Left colon (tissue), 2 donors: ENCODE measurements at regions not wholly inside any gene's neighbourhood (a gene's known extent, or its start where the extent isn't known, plus 50 kb on each side); places are given as distances from the start of the nearest gene placed in this dataset.
"Not testable (repeated sequence)": the region's sequence is repeated elsewhere in the genome, so short reads cannot be mapped to it uniquely, and the experiment has no call there.

Experiments used
- ATAC-seq: fragments of 200-7000 bp; cut with Tn5 transposase; one replicate; pipeline ENCODE4 v1.9.1; 2020; ENCODE audit warnings: mild to moderate bottlenecking, moderate library complexity
- DNase-seq, 2 donors: peaks; one replicate each; pipeline ENCODE4 v3.0.0-alpha.2; 2020
- intact Hi-C, 2 donors: fragments of 100-400 bp; cut with DNase I in 1 of 2; cut with micrococcal nuclease in 1 of 2; formaldehyde crosslinking; loops; one replicate each; pipeline versions ENCODE4 v1.11.2 to v1.14.0; 2022; cut with DNase I, micrococcal nuclease
- donor health status: DM: no; HTN: no; CAD: no.
- donor health status: DM: yes; HTN: yes; CAD: no.

- DNase-seq (no peak), ATAC-seq (no peak)
- intact Hi-C loops = no loop called here
Observed at GRCh38 chr9:31821583-31821982, 562.9 kb upstream of the ACO1 start.

GRCh38 chr9:31823365-31823764 is 561.1 kb upstream of the ACO1 start:
- ATAC-seq (no peak), DNase-seq (no peak)
- intact Hi-C loops = no loop called here

GRCh38 chr9:31824860-31825259 is 559.6 kb upstream of the ACO1 start:
- ATAC-seq (no peak), DNase-seq (no peak)
- intact Hi-C loops = no loop called here

- DNase-seq (no peak), ATAC-seq (no peak)
- intact Hi-C loops = no loop called here
Observed at GRCh38 chr9:31837211-31837610, 547.2 kb upstream of the ACO1 start.

GRCh38 chr9:31839273-31839672 is 545.2 kb upstream of the ACO1 start:
- intact Hi-C loops = no loop called here

GRCh38 chr9:31840702-31841101 is 543.7 kb upstream of the ACO1 start:
- DNase-seq (no peak), ATAC-seq (no peak)
- intact Hi-C loops = no loop called here

More at GRCh38 chr9:31839273-31839672, 545.2 kb upstream of the ACO1 start:
- DNase-seq (no peak), ATAC-seq (no peak)

GRCh38 chr9:31847963-31848362 is 536.5 kb upstream of the ACO1 start:
- no peak for ATAC-seq
- intact Hi-C loops = no loop called here

GRCh38 chr9:31848505-31849285 is 535.7 kb upstream of the ACO1 start:
- ATAC-seq (no peak), DNase-seq (no peak)
- intact Hi-C loops = no loop called here

More at GRCh38 chr9:31847963-31848362, 536.5 kb upstream of the ACO1 start:
- no peak for DNase-seq

GRCh38 chr9:31854187-31854586 is 530.3 kb upstream of the ACO1 start:
- no peak for DNase-seq
- intact Hi-C loops = no loop called here
- ATAC-seq = no peak

- ATAC-seq (no peak), DNase-seq (no peak)
- intact Hi-C loops = no loop called here
Observed at GRCh38 chr9:31868830-31869229, 515.6 kb upstream of the ACO1 start.

DNA sequence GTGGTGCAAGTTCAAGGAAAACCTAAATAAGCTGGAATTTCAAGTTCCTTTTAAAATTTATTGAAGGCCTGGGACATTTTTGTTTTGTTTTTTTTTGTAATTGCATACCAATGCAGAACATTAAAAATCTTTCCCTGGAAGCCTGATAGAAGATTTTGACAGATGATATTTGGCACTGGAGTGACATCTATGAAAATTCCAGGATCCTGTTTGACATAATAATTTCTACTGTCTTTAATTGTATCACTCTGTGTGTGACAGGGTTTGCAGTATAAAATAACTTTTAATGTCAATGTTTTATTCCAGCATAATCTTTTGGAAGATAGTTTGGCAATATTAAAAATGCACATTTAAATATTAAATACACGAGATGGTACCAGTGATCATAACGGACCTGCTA is 514.2 kb upstream of the ACO1 start:
- intact Hi-C loops = no loop called here
- no peak for ATAC-seq

GRCh38 chr9:31873722-31874121 is 510.7 kb upstream of the ACO1 start:
- DNase-seq (no peak), ATAC-seq (no peak)
- intact Hi-C loops = no loop called here

More for the DNA sequence above, 514.2 kb upstream of the ACO1 start:
- DNase-seq = no peak

GRCh38 chr9:31894008-31894407 is 490.4 kb upstream of the ACO1 start:
- no peak for ATAC-seq
- DNase-seq = no peak
- intact Hi-C loops = no loop called here

DNA sequence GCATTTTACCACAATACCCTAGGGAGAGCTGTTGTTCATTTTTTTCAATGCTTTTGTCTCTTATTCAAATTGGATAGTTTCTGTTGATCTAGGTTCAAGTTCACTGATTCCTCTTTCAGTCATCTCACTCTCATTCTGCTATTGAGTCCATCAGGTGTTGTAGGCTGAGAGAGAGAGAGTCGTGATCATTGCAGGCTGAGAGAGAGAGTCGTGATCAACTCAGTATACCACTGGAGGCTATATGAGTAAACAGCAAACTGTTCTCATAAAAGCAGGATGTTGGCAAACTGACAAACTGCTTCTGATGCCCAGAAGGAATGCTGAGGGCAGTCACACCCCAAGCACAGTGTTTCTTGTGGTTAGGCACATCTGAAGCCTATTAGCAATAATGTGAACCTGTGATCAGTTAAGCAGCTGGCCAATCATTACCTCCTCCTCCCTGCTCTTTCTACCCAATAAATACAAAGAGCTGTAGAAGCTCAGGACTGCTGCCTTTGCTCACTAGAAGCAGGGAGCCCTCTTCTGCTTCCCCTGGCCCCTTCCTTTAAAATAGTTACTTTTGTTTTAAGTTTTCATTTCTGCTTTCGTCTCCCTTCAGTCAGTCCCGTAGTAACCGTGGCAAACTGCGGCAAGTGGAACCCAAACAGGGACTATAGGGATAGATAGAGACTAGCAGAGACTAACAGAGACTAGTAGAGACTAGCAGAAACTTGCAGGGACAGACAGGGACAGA is 476.1 kb upstream of the ACO1 start:
- intact Hi-C loops = no loop called here
- DNase-seq = no peak

GRCh38 chr9:31908891-31909480 is 475.5 kb upstream of the ACO1 start:
- ATAC-seq = no peak
- no peak for DNase-seq
- intact Hi-C loops = no loop called here

More for the DNA sequence above, 476.1 kb upstream of the ACO1 start:
- no peak for ATAC-seq

DNA sequence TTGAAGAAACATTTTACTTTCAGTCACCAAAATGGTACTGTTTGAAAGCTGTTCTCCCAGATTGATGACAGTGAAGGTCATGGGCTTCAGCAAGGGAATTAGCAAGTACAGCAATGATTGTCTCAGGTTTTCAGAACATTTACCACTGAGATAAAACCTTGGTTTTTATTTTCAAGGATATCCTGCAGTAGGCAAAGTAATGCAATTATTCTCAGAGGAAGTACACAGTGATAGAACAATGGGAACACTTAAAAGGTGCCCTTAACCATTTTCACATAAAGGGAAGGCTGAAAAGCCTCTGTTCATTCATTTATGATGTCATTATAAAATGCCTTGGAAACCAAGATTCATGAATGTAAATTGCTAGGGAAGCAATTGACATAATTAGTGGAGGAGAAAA is 471.8 kb upstream of the ACO1 start:
- no peak for DNase-seq
- no peak for ATAC-seq
- intact Hi-C loops = no loop called here

GRCh38 chr9:31916591-31917241 is 467.7 kb upstream of the ACO1 start:
- intact Hi-C loops = no loop called here
- no peak for ATAC-seq
- DNase-seq = no peak

DNA sequence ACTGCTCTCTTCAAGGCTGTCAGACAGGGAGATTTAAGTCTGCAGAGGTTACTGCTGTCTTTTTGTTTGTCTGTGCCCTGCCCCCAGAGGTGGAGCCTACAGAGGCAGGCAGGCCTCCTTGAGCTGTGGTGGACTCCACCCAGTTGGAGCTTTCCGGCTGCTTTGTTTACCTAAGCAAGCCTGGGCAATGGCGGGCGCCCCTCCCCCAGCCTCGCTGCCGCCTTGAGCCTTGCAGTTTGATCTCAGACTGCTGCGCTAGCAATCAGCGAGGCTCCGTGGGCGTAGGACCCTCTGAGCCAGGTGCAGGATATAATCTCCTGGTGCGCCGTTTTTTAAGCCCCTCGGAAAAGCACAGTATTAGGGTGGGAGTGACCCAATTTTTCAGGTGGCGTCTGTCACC is 446.7 kb upstream of the ACO1 start:
- intact Hi-C loops, DNase-seq, ATAC-seq: not testable (repeated sequence)

DNA sequence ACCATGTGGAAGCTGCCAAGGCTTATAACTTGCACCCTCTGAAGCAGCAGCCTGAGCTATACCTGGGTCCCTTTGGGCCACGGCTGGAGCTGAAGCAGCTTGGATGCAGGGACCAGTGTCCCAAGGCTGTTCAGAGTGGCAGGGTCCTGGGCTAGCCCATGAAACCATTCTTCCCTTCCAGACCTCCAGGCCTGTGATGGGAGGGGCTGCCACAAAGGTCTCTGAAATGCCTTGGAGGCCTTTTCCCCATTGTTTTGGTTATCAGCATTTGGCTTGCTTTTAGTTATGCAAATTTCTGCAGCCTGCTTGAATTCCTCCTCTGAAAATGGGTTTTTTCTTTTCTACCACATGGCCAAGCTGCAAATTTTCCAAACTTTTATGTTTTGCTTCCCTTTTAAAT is 433.7 kb upstream of the ACO1 start:
- ATAC-seq (no peak), DNase-seq (no peak)
- intact Hi-C loops = no loop called here

DNA sequence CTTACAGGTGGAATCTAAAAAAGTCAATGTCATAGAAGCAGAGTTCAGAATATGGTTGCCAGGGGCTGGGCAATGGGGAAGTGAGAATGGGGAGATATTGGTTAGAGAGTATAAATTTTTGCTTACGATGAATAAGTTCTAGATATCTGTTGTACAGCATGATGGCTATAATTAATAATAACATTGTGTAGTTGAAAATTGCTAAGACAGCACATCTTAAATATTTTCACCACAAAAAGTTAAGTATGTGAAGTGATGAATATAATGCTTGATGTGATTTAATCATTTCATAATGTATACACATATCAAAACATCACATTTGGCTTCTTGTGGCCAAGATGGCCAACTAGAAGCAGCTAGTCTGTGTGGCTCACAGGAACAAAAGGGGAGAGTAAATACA is 425.9 kb upstream of the ACO1 start:
- intact Hi-C loops = no loop called here
- ATAC-seq (no peak), DNase-seq (no peak)
